ENCODE measurements at regions not wholly inside any gene's neighbourhood (a gene's known extent, or its start where the extent isn't known, plus 50 kb on each side); places are given as distances from the start of the nearest gene placed in this dataset.

GRCh38 chr13:73585236-73585635 is 526.4 kb downstream of the KLF5 start:
- H3K4me3 Mint-ChIP-seq: no peak overlapping the region
- no peaks in the 10 kb centered on the region for H3K4me1 Mint-ChIP-seq (ENCODE audit: low read depth)
- intact Hi-C loops (cut with DNase I, micrococcal nuclease): loop anchor here in 1 of 2 experiments (10.0 kb wide), 1 partner anchor 1410 kb away; no protein-coding TSS in a partner anchor
- Histone ChIP-seq H3K27me3 (ENCODE audit: control insufficient read depth in 1 of 2, insufficient read depth in 2 of 2, low read length in 2 of 2) (no peaks in the 10 kb centered on the region), H3K27ac (ENCODE audit: low read depth in 1 of 2, low read length in 2 of 2) (no peak overlapping the region), H3K4me1 (ENCODE audit: insufficient read depth, low read length) (no peaks in the 10 kb centered on the region), H3K4me3 (ENCODE audit: low read length) (no peak overlapping the region), H3K36me3 (ENCODE audit: insufficient read depth, low read length) (no peaks in the 10 kb centered on the region), H3K9me3 (ENCODE audit: control insufficient read depth in 1 of 2, insufficient read depth in 1 of 2, low read length in 2 of 2) (peaks cover 0 to 4% of the 10 kb centered on the region in 2 experiments)
- ChIA-PET POLR2A (interaction anchor here (0.8 kb wide), 1 partner anchor 253 kb away, joined by 3 read pairs; no protein-coding TSS in a partner anchor), CTCF (no interaction called here)
- H3K27me3 Mint-ChIP-seq: no peaks in the 10 kb centered on the region
- DNase-seq (no peak), ATAC-seq (ENCODE audit: poor library complexity) (no peak)
- no peaks in the 10 kb centered on the region for H3K36me3 Mint-ChIP-seq (ENCODE audit: low read depth)
- H3K27ac Mint-ChIP-seq: no peak overlapping the region
- TF ChIP-seq CTCF (IDR thresholded peaks at IDR 0.05): no peak
- H3K9me3 Mint-ChIP-seq: peaks cover 3% of the 10 kb centered on the region

DNA sequence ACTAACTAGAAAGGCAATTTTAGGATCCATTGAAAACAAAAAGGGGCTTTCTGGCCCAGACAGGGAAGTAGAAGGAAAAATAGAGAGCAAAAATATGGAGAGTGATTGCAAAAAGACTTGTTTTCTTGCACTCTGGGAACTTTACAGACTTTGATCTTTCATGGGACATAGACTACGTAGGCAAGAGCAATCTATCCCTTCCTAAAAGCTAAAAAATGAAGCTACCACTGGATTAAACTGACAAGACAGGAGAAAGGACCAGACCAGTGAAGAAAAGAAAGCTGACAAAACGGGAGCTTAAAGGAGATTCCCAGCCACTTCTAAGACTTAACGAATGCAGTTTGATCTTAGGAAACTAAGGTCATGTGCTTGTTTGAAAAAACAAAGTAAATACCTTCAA is 524.5 kb downstream of the KLF5 start:
- H3K36me3 Mint-ChIP-seq (ENCODE audit: low read depth): no peaks in the 10 kb centered on the region
- Histone ChIP-seq H3K9me3 (ENCODE audit: control insufficient read depth in 1 of 2, insufficient read depth in 1 of 2, low read length in 2 of 2) (no peaks in the 10 kb centered on the region), H3K4me3 (ENCODE audit: low read length) (no peak overlapping the region), H3K36me3 (ENCODE audit: insufficient read depth, low read length) (no peaks in the 10 kb centered on the region), H3K27me3 (ENCODE audit: control insufficient read depth in 1 of 2, insufficient read depth in 2 of 2, low read length in 2 of 2) (no peaks in the 10 kb centered on the region), H3K4me1 (ENCODE audit: insufficient read depth, low read length) (no peaks in the 10 kb centered on the region), H3K27ac (ENCODE audit: low read depth in 1 of 2, low read length in 2 of 2) (no peak overlapping the region)
- intact Hi-C loops (cut with DNase I, micrococcal nuclease): loop anchor here in 1 of 2 experiments (10.0 kb wide), 1 partner anchor 1409 kb away; no protein-coding TSS in a partner anchor
- TF ChIP-seq CTCF (IDR thresholded peaks at IDR 0.05): no peak
- H3K4me3 Mint-ChIP-seq: no peak overlapping the region
- DNase-seq (no peak), ATAC-seq (ENCODE audit: poor library complexity) (no peak)
- H3K27ac Mint-ChIP-seq: no peak overlapping the region
- no peaks in the 10 kb centered on the region for H3K27me3 Mint-ChIP-seq
- POLR2A ChIA-PET: interaction anchor here (0.5 kb wide), 1 partner anchor 523 kb away, joined by 3 read pairs; no protein-coding TSS in a partner anchor
- H3K4me1 Mint-ChIP-seq (ENCODE audit: low read depth): no peaks in the 10 kb centered on the region
- CTCF ChIA-PET: no interaction called here
- H3K9me3 Mint-ChIP-seq: peaks cover 3% of the 10 kb centered on the region

- no peak overlapping the region for H3K27ac ChIP-seq (ENCODE audit: low read depth in 1 of 2, low read length in 2 of 2)
- no peak overlapping the region for H3K4me3 ChIP-seq (ENCODE audit: low read length)
- no peak overlapping the region for H3K4me3 Mint-ChIP-seq
- no peaks in the 10 kb centered on the region for H3K4me1 ChIP-seq (ENCODE audit: insufficient read depth, low read length)
- no peaks in the 10 kb centered on the region for H3K27me3 Mint-ChIP-seq
- no peaks in the 10 kb centered on the region for H3K9me3 Mint-ChIP-seq
- no peaks in the 10 kb centered on the region for H3K27me3 ChIP-seq (ENCODE audit: control insufficient read depth in 1 of 2, insufficient read depth in 2 of 2, low read length in 2 of 2)
- POLR2A ChIA-PET: no interaction called here
- TF ChIP-seq CTCF (IDR thresholded peaks at IDR 0.05): no peak
- intact Hi-C loops (cut with DNase I, micrococcal nuclease): loop anchor here in 1 of 2 experiments (10.0 kb wide), 1 partner anchor 1406 kb away; no protein-coding TSS in a partner anchor
- DNase-seq: no peak
- no peaks in the 10 kb centered on the region for H3K36me3 Mint-ChIP-seq (ENCODE audit: low read depth)
- no peaks in the 10 kb centered on the region for H3K36me3 ChIP-seq (ENCODE audit: insufficient read depth, low read length)
- CTCF ChIA-PET: no interaction called here
- no peak overlapping the region for H3K27ac Mint-ChIP-seq
- no peaks in the 10 kb centered on the region for H3K4me1 Mint-ChIP-seq (ENCODE audit: low read depth)
- ATAC-seq (ENCODE audit: poor library complexity): no peak
- no peaks in the 10 kb centered on the region for H3K9me3 ChIP-seq (ENCODE audit: control insufficient read depth in 1 of 2, insufficient read depth in 1 of 2, low read length in 2 of 2)
These were observed 521.9 kb downstream of the KLF5 start for GRCh38 chr13:73580513-73581267.
